Spinal cord (tissue), 9 donors: ENCODE measurements at regions not wholly inside any gene's neighbourhood (a gene's known extent, or its start where the extent isn't known, plus 50 kb on each side); places are given as distances from the start of the nearest gene placed in this dataset.
A peak's percentile ranks its signal among the peaks of the same experiment; 100 is the strongest.

Experiments
- DNase-seq, 6 donors: peaks; one replicate each; pipeline versions ENCODE4 v3.0.0 to v3.0.0-alpha.2; 2013 to 2015; ENCODE audit warnings: low spot score in 6 of 6, low read depth in 4 of 6
- H3K27ac ChIP-seq: one replicate; pipeline ENCODE4 v1.5.1; 2013; ENCODE audit warnings: low read depth, low read length, control low read depth
- H3K27me3 ChIP-seq: one replicate; pipeline ENCODE4 v1.6.1; 2013; ENCODE audit warnings: low read length; ENCODE audit not compliant: control insufficient read depth, insufficient read depth
- H3K36me3 ChIP-seq: one replicate; pipeline ENCODE4 v1.6.1; 2013; ENCODE audit warnings: low read length; ENCODE audit not compliant: control insufficient read depth, insufficient read depth
- H3K4me1 ChIP-seq: one replicate; pipeline ENCODE4 v1.6.1; 2013; ENCODE audit warnings: low read length; ENCODE audit not compliant: control insufficient read depth, insufficient read depth
- H3K4me3 ChIP-seq: one replicate; pipeline ENCODE4 v1.5.1; 2013; ENCODE audit warnings: low read depth, low read length, control low read depth
- H3K9me3 ChIP-seq: one replicate; pipeline ENCODE4 v1.6.1; 2013; ENCODE audit warnings: low read length; ENCODE audit not compliant: control insufficient read depth, insufficient read depth
- WGBS: methylation state at CpG from one replicate; pipeline ENCODE4 v1.1.5; 2013; ENCODE audit warnings: missing lambda C conversion rate; ENCODE audit not compliant: insufficient coverage; 5-methylcytosine and 5-hydroxymethylcytosine counted together
- donor health status: healthy.

DNA sequence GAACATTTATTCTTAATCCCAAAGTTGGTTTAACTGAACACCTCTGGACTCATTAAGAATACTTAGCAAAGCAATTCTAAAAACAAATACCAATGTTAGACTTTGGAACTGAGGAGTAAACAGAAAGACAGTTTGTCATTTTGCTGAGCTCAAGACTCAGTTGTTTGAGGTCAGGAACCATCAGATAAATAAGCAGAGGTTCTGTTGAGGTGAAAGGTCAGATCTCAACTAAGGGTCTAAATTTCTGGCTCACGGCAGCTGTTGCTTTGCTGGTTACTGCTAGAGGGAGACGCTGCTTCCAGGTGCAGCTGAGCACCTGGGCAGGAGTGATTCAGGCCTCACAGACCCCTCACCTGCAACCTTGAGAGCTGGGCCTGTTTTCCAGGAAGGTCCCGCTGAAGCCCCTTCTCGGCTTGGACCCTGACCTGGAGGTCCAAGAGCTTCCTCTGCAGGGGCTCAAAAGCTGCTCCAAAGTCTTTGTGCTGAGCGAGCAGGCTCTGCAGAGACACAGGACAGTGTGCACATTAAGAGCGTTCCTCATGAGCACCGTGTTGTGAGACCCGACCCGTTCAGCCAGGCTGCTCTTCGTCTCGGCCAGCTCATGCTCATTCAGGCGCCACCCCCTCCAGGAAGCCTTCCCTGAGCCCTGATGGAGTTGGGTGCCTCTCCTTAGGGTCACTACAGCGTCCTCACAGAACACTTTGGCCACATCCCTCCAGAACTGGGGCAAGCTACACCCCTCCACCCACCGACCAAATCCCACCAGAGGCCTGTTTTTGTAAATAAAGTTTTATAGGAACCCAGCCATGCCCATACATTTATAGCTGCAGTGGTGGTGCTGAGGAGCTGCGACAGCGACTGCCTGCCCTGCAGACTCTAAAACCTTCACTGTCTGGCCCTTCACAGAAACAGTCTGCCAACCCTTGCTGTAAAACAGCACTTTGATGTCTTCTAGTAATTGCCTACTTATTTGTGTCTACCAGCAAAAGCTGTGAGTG, 72.0 kb downstream of the SYNE3 start:
- H3K36me3 ChIP-seq: peaks cover 22% of the 10 kb centered on the region

DNA sequence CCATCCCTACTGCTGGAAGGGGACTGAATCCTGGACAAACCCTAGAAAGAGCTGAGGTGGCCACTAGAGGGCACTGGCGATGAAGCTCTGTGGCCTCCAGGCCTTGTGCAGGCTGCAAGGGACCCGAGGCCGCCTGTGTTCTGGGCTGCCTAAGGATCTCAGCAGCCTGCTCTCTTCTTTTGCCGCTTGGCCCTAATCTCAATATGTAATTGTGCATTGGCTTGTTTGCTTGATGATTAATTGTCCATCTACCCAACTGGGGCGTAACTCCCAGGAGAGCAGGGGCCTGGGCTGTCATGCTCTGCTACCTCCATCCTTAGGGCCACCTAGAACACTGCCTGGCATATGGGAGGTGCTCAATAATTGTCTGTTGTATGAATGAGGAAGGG, 73.8 kb downstream of the SYNE3 start:
- WGBS: 23% methylated on average over 4 of the region's 5 CpGs
- H3K36me3 ChIP-seq: peaks cover 21% of the 10 kb centered on the region
- DNase-seq: peak in 4 of 6 donors; percentile 73 to 93 (median 84)
- no peak overlapping the region for H3K27ac ChIP-seq
- no peaks in the 10 kb centered on the region for H3K9me3 ChIP-seq
- H3K4me1 ChIP-seq: peaks cover 4% of the 10 kb centered on the region
- H3K27me3 ChIP-seq: no peaks in the 10 kb centered on the region
- no peak overlapping the region for H3K4me3 ChIP-seq

More for the DNA sequence above, 72.0 kb downstream of the SYNE3 start:
- no peak overlapping the region for H3K4me3 ChIP-seq
- no peak for DNase-seq
- H3K27me3 ChIP-seq: no peaks in the 10 kb centered on the region
- H3K9me3 ChIP-seq: no peaks in the 10 kb centered on the region
- 91% methylated on average over 14 of the region's 16 CpGs for WGBS
- H3K27ac ChIP-seq: no peak overlapping the region
- peaks cover 4% of the 10 kb centered on the region for H3K4me1 ChIP-seq

DNA sequence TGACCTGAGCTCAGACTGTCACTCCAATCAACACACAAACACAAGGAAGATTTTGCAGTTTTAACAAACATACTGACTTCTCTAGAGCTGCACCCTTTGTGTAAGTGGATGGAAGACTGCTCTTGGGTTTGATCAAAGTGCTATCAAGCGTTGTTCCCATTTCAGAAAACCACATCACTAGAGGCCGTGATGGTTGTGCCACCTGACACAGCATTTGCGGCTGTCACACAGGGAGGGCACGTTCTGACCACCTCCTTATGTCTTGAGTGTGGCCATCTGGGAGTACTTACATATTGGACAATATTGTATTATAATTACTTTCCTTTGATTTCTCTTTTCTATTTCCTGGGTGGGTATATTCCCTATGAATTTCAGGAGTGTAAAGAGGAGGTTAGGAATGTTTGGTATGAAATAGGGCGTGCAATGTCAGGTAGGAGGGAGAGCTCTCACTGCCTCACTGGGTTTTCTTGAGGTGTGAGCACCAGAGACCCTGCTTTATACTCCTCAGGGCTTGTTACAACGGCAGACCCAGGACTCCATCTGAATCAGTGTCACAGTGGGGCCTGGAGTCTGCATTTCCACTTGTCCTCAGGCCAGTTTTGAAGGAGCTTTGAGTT, 74.3 kb downstream of the SYNE3 start:
- no peaks in the 10 kb centered on the region for H3K9me3 ChIP-seq
- H3K36me3 ChIP-seq: peaks cover 21% of the 10 kb centered on the region
- 59% methylated on average over 2 of the region's 6 CpGs for WGBS

DNA sequence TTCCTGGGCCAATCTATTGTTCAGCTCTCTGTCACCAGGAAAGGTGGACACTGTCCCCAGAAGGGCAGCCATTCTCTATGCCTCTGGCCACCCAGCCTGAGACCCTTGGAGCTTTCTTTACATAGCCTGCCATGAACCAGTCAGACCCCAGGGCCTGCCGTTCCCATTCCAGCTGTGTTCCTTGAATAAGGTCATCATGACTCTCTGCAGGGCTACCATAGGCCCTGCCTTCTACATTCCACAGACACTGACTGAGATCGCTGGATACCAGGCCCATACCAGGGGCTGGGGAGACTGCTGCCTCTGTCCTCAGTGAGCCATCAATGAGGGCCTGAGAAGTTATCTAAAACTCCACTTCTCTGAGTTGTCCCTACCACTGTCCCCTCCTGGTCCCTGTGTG, 75.5 kb downstream of the SYNE3 start:
- Histone ChIP-seq H3K36me3 (peaks cover 20% of the 10 kb centered on the region), H3K9me3 (no peaks in the 10 kb centered on the region), H3K4me3 (no peak overlapping the region), H3K27ac (no peak overlapping the region), H3K4me1 (peaks cover 4% of the 10 kb centered on the region), H3K27me3 (no peaks in the 10 kb centered on the region)
- DNase-seq: no peak
- 30% methylated on average over 2 of the region's 2 CpGs for WGBS

More for the DNA sequence above, 74.3 kb downstream of the SYNE3 start:
- Histone ChIP-seq H3K27ac (no peak overlapping the region), H3K4me3 (no peak overlapping the region), H3K27me3 (no peaks in the 10 kb centered on the region), H3K4me1 (peaks cover 4% of the 10 kb centered on the region)
- no peak for DNase-seq

DNA sequence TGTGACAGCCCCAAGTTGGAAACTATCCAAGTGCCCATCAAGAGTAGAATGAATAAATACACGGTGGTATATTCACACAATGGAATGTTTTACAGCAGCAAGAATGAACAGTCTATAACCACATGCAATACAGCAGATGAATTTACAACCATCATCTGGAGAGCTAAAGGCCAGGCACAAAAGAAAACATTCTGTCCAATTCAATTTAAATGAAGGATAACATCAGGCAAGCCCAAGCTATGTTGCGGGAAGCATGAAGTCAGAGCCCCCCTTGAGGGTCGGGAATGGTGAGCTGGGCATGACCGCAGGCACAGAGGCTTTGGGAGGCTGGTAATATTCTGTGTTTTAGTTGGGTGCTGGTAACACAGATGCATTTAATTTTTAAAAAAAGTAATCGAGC, 76.0 kb downstream of the SYNE3 start:
- 77% methylated on average over 4 of the region's 5 CpGs for WGBS
- Histone ChIP-seq H3K9me3 (peaks cover 3% of the 10 kb centered on the region), H3K4me1 (peaks cover 4% of the 10 kb centered on the region), H3K27ac (no peak overlapping the region), H3K36me3 (peaks cover 15% of the 10 kb centered on the region), H3K27me3 (no peaks in the 10 kb centered on the region), H3K4me3 (no peak overlapping the region)
- DNase-seq: no peak

DNA sequence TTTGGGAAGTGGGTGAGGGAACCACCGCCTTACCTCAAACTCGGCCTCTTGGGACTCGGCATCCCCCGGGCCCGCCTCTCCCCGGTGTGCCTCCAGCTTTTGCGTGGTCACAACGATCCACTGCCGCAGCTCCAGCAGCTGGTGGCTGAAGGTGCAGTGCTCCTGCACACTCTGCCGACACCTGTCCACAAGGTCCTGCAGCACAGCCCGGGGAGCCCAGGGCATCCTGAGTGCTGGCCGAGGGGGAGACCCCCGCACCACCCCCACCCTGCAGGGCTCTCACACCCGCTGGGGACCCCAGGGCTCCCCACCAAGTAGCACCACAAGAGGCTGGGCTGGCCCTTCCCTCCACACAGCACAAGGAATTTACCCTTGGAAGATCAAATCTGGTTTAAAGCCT, 76.6 kb downstream of the SYNE3 start:
- 94% methylated on average over 14 of the region's 14 CpGs for WGBS
- Histone ChIP-seq H3K27ac (no peak overlapping the region), H3K4me3 (no peak overlapping the region), H3K27me3 (no peaks in the 10 kb centered on the region), H3K9me3 (peaks cover 3% of the 10 kb centered on the region), H3K36me3 (peaks cover 15% of the 10 kb centered on the region), H3K4me1 (peaks cover 4% of the 10 kb centered on the region)
- no peak for DNase-seq

DNA sequence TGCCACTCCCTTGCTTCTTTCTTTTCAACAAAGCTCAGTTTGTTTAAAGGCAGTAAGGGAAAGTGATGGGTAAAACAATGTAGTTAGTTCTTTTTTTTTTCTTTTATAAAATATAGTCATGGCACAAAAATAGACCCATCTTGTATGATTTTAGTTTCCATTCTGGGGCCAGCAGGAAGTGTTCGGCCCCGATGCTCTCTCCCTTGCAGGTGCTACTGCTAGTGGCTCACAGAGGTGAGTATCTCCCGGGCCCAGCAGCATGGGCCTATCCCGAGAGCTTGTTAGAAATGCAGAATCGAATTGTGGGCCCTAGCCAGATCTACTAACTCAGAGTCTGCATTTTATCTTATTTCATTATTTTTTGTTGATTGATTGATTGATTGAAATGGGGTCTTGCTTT, 78.7 kb downstream of the SYNE3 start:
- Histone ChIP-seq H3K9me3 (peaks cover 3% of the 10 kb centered on the region), H3K4me3 (no peak overlapping the region), H3K36me3 (peaks cover 17% of the 10 kb centered on the region), H3K4me1 (peaks cover 1% of the 10 kb centered on the region), H3K27me3 (no peaks in the 10 kb centered on the region), H3K27ac (no peak overlapping the region)
- WGBS: 100% methylated on average over 4 of the region's 5 CpGs
- DNase-seq: no peak

DNA sequence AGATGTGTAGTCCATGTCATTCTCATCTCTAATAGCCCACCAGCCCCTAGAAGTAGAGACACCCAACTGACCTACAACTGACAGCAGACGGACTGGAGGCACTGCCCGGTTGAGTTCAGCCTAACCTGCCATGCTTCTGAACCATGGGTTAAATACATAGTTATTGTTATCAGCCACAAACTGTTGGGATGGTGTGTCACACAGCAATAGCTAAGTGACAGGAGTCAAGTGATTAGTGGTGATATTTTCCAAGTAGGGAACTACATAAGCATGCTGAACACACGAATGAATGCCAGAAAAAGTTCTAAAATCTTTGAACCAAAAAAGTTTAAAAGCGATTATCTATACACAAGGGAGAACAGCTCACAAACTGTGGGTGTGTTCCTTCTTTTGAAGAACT, 80.1 kb downstream of the SYNE3 start:
- WGBS: 100% methylated on average over 2 of the region's 4 CpGs
- Histone ChIP-seq H3K4me1 (peaks cover 8% of the 10 kb centered on the region), H3K27ac (no peak overlapping the region), H3K36me3 (peaks cover 19% of the 10 kb centered on the region), H3K9me3 (peaks cover 3% of the 10 kb centered on the region), H3K4me3 (no peak overlapping the region), H3K27me3 (no peaks in the 10 kb centered on the region)
- no peak for DNase-seq

DNA sequence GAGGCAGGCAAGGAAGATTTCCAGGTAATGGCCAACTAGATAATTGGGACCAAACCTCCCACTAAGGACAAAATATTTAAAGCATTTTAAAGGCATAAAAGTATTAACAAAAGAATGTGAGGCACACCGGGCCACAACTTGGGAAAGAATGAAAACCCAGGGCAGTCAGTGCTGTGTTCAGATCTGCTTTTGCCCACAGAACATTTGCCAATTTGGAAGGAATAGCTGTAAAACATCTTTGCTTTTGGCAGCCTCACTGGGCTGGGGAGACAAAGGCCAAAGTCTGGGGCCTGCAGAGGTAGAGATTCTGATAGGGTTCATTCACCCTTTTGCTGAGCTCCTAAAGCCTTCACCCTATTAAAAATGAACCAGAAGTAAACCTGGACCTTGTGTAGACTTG, 82.3 kb downstream of the SYNE3 start:
- peaks cover 8% of the 10 kb centered on the region for H3K4me1 ChIP-seq
- no peaks in the 10 kb centered on the region for H3K27me3 ChIP-seq
- H3K4me3 ChIP-seq: no peak overlapping the region
- H3K9me3 ChIP-seq: peaks cover 3% of the 10 kb centered on the region
- H3K27ac ChIP-seq: no peak overlapping the region
- DNase-seq: no peak
- 89% methylated on average over 1 of the region's 1 CpG for WGBS
- H3K36me3 ChIP-seq: peaks cover 8% of the 10 kb centered on the region
